ENCODE measurements at regions not wholly inside any gene's neighbourhood (a gene's known extent, or its start where the extent isn't known, plus 50 kb on each side); places are given as distances from the start of the nearest gene placed in this dataset.

GRCh38 chr1:55636696-55637095 is 421.5 kb upstream of the USP24 start:
- TF ChIP-seq CTCF (IDR thresholded peaks at IDR 0.05) (no peak), POLR2A (IDR thresholded peaks at IDR 0.05) (no peak)
